Brain microvascular endothelial cell (primary cell): ENCODE measurements at regions not wholly inside any gene's neighbourhood (a gene's known extent, or its start where the extent isn't known, plus 50 kb on each side); places are given as distances from the start of the nearest gene placed in this dataset.
A peak's percentile ranks its signal among the peaks of the same experiment; 100 is the strongest.
"Not testable (repeated sequence)": the region's sequence is repeated elsewhere in the genome, so short reads cannot be mapped to it uniquely, and the experiment has no call there.

Source experiments
- DNase-seq: peaks from one replicate; pipeline ENCODE4 v3.0.0-alpha.2; 2020
- H3K27ac ChIP-seq: fragments of 250-450 bp; sonication (Bioruptor Pico); 2 replicates; pipeline ENCODE4 v1.5.1; 2020; ENCODE audit warnings: mild to moderate bottlenecking, moderate library complexity
- H3K27me3 ChIP-seq: fragments of 250-450 bp; sonication (Bioruptor Pico); replicated peaks from 2 replicates; pipeline ENCODE4 v1.5.1; 2020; ENCODE audit warnings: mild to moderate bottlenecking
- H3K36me3 ChIP-seq: fragments of 250-450 bp; sonication (Bioruptor Pico); replicated peaks from 2 replicates; pipeline ENCODE4 v1.5.1; 2020; ENCODE audit warnings: mild to moderate bottlenecking
- H3K4me3 ChIP-seq: 2 replicates; pipeline ENCODE4 v1.5.1; 2011; ENCODE audit warnings: low read depth, mild to moderate bottlenecking, control low read depth, low read length, moderate library complexity
- CTCF ChIP-seq: IDR thresholded peaks from 2 replicates; pipeline ENCODE4 v1.5.1; 2011; ENCODE audit warnings: low read depth, mild to moderate bottlenecking, moderate library complexity, low read length, control low read depth, inconsistent platforms; ENCODE audit errors: missing control alignments
- in situ Hi-C: cut with HindIII; loops from 2 replicates; pipeline ENCODE4 v1.10.0; 2017; ENCODE audit warnings: low sequenced_read_pairs, low pct_ligation_motif_present

- Histone ChIP-seq H3K36me3 (no peaks in the 10 kb centered on the region), H3K27ac (no peak overlapping the region), H3K27me3 (no peaks in the 10 kb centered on the region), H3K4me3 (no peak overlapping the region)
- TF ChIP-seq CTCF, result no peak
- no peak for DNase-seq
- in situ Hi-C loops, result no loop called here
These were observed 50.9 kb upstream of the PTPDC1 start for GRCh38 chr9:94033383-94033782.

DNA sequence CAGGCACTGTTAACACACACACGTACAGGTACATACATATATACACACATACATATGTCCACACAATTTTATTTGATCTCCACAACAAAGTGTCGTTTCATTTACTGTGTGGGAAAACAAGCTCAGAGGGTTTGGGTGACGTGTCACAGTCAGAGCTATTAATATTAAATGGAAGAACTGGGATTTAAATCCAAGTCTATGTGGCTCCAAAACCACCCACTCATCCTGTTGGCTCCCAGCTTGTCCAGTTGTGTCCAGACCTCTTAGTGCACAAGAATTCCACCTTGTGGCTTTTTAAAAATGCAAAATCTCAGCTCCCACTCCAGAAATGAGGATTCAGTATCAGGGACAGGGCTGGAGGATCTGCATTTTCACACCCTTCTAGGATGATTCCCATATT, 52.3 kb upstream of the PTPDC1 start:
- no peak for TF ChIP-seq CTCF
- no peaks in the 10 kb centered on the region for H3K36me3 ChIP-seq
- no peaks in the 10 kb centered on the region for H3K27me3 ChIP-seq
- no peak overlapping the region for H3K27ac ChIP-seq
- no peak overlapping the region for H3K4me3 ChIP-seq
- DNase-seq, result no peak
- in situ Hi-C loops, result no loop called here

GRCh38 chr9:94031380-94031779, 52.9 kb upstream of the PTPDC1 start:
- DNase-seq, result no peak
- no peak for TF ChIP-seq CTCF
- peak overlapping the region; percentile 87 for H3K4me3 ChIP-seq
- no peaks in the 10 kb centered on the region for H3K36me3 ChIP-seq
- H3K27ac ChIP-seq, result no peak overlapping the region
- H3K27me3 ChIP-seq, result no peaks in the 10 kb centered on the region
- in situ Hi-C loops, result no loop called here

DNA sequence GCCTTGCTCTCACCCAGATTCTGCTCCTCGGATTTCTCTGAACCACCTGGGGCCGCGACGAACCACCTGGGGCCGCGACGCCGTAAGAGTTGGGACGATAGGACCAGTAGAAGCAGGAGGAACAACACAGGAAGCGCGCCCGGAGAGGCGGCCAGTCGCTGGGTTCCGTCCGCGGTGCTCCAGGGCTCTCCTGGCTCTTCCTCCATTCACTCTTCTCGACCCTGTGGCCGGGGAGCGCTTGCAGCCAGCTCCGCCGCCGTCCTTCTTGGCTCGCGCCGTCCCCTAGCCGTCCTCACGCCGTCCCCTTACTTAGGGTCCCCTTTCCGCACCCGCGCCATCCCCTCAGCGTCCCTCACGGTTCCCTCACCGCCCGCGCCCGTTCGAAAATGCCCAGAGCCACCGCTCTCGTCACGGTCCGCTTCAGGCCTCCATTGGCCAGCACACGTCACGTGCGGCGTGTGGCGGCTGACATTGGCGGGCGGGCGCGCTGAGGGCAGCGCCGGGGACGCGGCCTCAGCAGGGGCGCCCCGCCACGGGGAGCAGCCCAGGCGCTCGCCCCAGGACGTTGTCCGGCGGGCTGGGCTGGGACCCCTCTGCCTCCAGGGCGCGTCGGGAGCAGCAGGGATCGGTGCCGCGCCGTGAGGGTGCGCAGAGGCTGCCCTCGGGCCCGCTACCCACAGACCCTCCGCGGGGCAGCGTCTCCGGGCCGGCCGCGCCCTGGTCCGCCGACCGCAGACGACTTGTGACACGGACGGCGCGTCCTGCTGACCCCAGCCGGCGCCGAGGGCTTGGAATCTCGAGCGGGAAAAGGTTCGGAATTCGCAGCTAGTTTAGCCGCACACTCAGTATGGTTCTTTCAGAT, 53.7 kb upstream of the PTPDC1 start:
- peak; percentile 66 for DNase-seq
- H3K4me3 ChIP-seq, result peak overlapping the region; percentile 87
- no peaks in the 10 kb centered on the region for H3K36me3 ChIP-seq
- no peak for TF ChIP-seq CTCF
- H3K27ac ChIP-seq, result peak overlapping the region; percentile 81
- in situ Hi-C loops, result no loop called here
- no peaks in the 10 kb centered on the region for H3K27me3 ChIP-seq

DNA sequence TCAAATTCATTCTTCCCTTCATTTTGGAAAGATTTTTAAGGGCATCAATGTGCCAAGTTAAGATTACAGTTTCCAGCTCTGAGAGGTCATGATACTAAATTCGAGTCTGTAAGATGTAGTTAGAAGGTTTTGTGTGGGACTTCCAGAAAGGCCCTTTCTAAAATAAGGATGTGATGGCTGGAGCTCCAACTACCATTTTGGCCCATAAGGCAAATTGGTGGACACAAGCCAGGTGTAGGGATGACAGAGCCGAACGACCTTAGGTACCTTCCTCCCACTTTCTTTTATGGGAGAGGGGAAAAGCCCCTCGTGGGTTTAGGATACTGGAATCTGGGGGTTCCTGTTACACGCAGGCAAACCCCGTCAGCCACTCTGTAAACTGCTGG, 54.3 kb upstream of the PTPDC1 start:
- H3K36me3 ChIP-seq, result no peaks in the 10 kb centered on the region
- H3K27me3 ChIP-seq, result no peaks in the 10 kb centered on the region
- peak overlapping the region; percentile 81 for H3K27ac ChIP-seq
- H3K4me3 ChIP-seq, result peak overlapping the region; percentile 87
- in situ Hi-C loops, result no loop called here
- no peak for DNase-seq
- no peak for TF ChIP-seq CTCF

DNA sequence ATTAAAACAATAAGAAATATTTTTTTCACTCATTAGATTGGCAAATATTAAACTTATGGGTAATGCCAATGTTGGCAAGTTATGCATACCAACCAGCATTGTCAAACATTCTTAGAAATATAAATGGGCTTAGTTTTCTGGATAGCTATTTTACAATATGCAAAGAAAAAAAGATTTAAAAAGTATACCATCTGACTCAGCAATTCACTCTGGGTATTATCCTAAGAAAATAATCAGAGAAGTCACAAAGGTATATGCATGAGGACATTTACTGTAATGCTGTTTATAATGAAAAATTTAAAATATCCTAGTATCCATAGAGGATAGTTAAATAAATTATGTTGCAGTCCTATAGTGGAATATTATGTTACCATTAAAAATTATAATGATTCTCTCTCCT, 57.4 kb upstream of the PTPDC1 start:
- TF ChIP-seq CTCF, result no peak
- Histone ChIP-seq H3K36me3 (no peaks in the 10 kb centered on the region), H3K27ac (no peak overlapping the region), H3K27me3 (no peaks in the 10 kb centered on the region), H3K4me3 (no peak overlapping the region)
- in situ Hi-C loops, result no loop called here
- DNase-seq, result no peak

DNA sequence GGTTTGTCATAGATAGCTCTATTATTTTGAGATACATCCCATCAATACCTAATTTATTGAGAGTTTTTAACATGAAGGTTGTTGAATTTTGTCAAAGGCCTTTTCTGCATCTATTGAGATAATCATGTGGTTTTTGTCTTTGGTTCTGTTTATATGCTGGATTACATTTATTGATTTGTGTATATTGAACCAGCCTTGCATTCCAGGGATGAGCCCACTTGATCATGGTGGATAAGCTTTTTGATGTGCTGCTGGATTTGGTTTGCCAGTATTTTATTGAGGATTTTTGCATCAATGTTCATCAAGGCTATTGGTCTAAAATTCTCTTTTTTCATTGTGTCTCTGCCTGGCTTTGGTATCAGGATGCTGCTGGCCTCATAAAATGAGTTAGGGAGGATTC, 61.8 kb upstream of the PTPDC1 start:
- in situ Hi-C loops, DNase-seq, H3K27me3 ChIP-seq, H3K4me3 ChIP-seq, H3K36me3 ChIP-seq, H3K27ac ChIP-seq: not testable (repeated sequence)

DNA sequence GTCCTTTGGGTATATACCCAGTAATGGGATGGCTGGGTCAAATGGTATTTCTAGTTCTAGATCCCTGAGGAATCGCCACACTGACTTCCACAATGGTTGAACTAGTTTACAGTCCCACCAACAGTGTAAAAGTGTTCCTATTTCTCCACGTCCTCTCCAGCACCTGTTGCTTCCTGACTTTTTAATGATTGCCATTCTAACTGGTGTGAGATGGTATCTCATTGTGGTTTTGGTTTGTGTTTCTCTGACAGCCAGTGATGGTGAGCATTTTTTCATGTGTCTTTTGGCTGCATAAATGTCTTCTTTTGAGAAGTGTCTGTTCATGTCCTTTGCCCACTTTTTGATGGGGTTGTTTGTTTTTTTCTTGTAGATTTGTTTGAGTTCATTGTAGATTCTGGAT, 63.4 kb upstream of the PTPDC1 start:
- H3K36me3 ChIP-seq, H3K27me3 ChIP-seq, H3K4me3 ChIP-seq, DNase-seq, in situ Hi-C loops, H3K27ac ChIP-seq: not testable (repeated sequence)
